ENCODE measurements at regions not wholly inside any gene's neighbourhood (a gene's known extent, or its start where the extent isn't known, plus 50 kb on each side); places are given as distances from the start of the nearest gene placed in this dataset.

- no peak for DNase-seq (ENCODE audit: low read depth, low spot score)
- no peak overlapping the region for H3K4me3 ChIP-seq (ENCODE audit: low read length)
These were observed 1145.7 kb downstream of the EPHA3 start for GRCh38 chr3:90253131-90253530.

GRCh38 chr3:90261481-90262433 is 1154.3 kb downstream of the EPHA3 start:
- H3K4me3 ChIP-seq (ENCODE audit: low read length): no peak overlapping the region
- no peak for DNase-seq (ENCODE audit: low read depth, low spot score)
